Psoas muscle (tissue), 7 donors: ENCODE measurements at regions not wholly inside any gene's neighbourhood (a gene's known extent, or its start where the extent isn't known, plus 50 kb on each side); places are given as distances from the start of the nearest gene placed in this dataset.

Experiments used
- ATAC-seq, 4 donors: fragments of 200-7000 bp; cut with Tn5 transposase; one replicate each; pipeline ENCODE4 v1.9.1; 2020; ENCODE audit warnings: moderate library complexity in 3 of 4, mild to moderate bottlenecking in 2 of 4
- DNase-seq, 2 donors: peaks; one replicate each; pipeline ENCODE4 v3.0.0-alpha.2; 2020
- H3K27ac ChIP-seq: fragments of 200-600 bp; one replicate; pipeline ENCODE4 v1.8.0; 2022
- H3K27me3 ChIP-seq, 3 donors: fragments of 200-600 bp in 1 of 3; one replicate each; pipeline versions ENCODE4 v1.6.1 to v1.8.0; 2013 to 2022; ENCODE audit warnings: low read length in 2 of 3, mild to moderate bottlenecking in 2 of 3, moderate library complexity in 1 of 3; ENCODE audit not compliant: insufficient read depth in 3 of 3
- H3K36me3 ChIP-seq, 2 donors: fragments of 200-600 bp in 1 of 2; one replicate each; pipeline versions ENCODE4 v1.6.1 to v1.8.0; 2013 to 2022; ENCODE audit warnings: low read depth in 1 of 2, mild to moderate bottlenecking in 1 of 2, moderate library complexity in 1 of 2; ENCODE audit not compliant: insufficient read depth in 1 of 2
- H3K4me1 ChIP-seq: fragments of 200-600 bp; one replicate; pipeline ENCODE4 v1.8.0; 2022
- H3K4me3 ChIP-seq: fragments of 200-600 bp; one replicate; pipeline ENCODE4 v1.8.0; 2022; ENCODE audit warnings: mild to moderate bottlenecking
- H3K9me3 ChIP-seq: fragments of 200-600 bp; one replicate; pipeline ENCODE4 v1.8.0; 2022
- WGBS, 3 donors: extraction: QIAGEN DNeasy Blood & Tissue Kit; methylation state at CpG; one replicate each; pipeline versions ENCODE4 v1.1.6 to v1.1.7; 2013; 5-methylcytosine and 5-hydroxymethylcytosine counted together
- intact Hi-C, 2 donors: fragments of 100-400 bp; cut with DNase I; formaldehyde crosslinking; loops; one replicate each; pipeline versions ENCODE4 v1.11.0 to v1.14.2; 2022
- TF ChIP-seq, protein P1 (sequence below): fragments of 200-600 bp; IDR thresholded peaks from one replicate; pipeline ENCODE4 v1.8.0; 2022; ENCODE audit warnings: antibody characterized with exemption
- donor health status: healthy with polysubstance abuse.
- donor health status: DM: no; HTN: no; CAD: no; lungs with moderate emphysema.
- donor health status: Bipolar disorder and iron deficiency.
- donor health status: healthy.
- donor health status: DM: yes; HTN: yes; CAD: no.
- donor health status: DM: no; HTN: no; CAD: no.
- donor health status: DM: yes; HTN: yes; CAD: no.

DNA sequence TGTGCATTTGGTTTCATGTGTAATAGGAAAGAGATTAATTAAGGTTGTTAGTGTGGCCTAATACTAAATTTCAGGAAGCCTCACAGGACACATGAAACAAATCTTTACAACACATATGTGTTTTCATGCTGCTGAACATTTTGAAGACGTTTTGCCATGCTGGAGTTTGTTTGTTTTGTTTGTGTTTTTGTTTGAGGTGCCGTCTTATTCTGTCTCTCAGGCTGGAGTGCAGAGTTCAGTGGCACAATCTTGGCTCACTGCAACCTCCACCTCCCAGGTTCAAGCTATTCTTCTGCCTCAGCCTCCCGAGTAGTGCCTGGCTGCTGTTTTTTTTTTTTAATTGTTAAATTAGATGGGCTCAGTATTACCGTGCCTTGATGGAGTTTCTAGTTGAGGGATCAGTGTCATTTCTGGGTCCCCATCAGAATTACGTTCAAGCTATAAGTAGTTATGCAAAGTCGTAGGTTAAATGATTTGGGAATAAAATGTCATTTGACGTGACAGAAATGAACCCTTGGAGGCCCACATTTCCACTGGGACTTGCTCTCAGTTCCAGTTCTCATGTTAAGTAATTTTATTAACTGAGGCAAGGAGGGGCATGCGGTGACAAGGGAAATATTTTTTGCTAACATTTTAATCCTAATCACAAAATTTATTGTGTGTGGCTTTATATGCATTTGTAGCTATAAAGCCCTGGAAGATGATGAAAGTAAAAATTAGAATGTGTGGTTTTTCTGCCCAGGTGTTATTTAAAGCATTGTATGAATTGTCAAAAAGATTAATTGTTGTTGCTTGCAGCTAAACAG, 196.9 kb downstream of the TM9SF2 start:
- DNase-seq (no peak), ATAC-seq (no peak)
- no peak overlapping the region for H3K4me3 ChIP-seq
- no peaks in the 10 kb centered on the region for H3K9me3 ChIP-seq
- 56 to 59% (median 58%) methylated on average over 8 of the region's 8 CpGs for WGBS, 3 donors
- TF ChIP-seq, protein P1, sequence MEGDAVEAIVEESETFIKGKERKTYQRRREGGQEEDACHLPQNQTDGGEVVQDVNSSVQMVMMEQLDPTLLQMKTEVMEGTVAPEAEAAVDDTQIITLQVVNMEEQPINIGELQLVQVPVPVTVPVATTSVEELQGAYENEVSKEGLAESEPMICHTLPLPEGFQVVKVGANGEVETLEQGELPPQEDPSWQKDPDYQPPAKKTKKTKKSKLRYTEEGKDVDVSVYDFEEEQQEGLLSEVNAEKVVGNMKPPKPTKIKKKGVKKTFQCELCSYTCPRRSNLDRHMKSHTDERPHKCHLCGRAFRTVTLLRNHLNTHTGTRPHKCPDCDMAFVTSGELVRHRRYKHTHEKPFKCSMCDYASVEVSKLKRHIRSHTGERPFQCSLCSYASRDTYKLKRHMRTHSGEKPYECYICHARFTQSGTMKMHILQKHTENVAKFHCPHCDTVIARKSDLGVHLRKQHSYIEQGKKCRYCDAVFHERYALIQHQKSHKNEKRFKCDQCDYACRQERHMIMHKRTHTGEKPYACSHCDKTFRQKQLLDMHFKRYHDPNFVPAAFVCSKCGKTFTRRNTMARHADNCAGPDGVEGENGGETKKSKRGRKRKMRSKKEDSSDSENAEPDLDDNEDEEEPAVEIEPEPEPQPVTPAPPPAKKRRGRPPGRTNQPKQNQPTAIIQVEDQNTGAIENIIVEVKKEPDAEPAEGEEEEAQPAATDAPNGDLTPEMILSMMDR: no peak
- no peaks in the 10 kb centered on the region for H3K4me1 ChIP-seq
- H3K36me3 ChIP-seq: no peaks in the 10 kb centered on the region
- H3K27ac ChIP-seq: no peak overlapping the region
- H3K27me3 ChIP-seq: no peaks in the 10 kb centered on the region
- intact Hi-C loops: no loop called here

DNA sequence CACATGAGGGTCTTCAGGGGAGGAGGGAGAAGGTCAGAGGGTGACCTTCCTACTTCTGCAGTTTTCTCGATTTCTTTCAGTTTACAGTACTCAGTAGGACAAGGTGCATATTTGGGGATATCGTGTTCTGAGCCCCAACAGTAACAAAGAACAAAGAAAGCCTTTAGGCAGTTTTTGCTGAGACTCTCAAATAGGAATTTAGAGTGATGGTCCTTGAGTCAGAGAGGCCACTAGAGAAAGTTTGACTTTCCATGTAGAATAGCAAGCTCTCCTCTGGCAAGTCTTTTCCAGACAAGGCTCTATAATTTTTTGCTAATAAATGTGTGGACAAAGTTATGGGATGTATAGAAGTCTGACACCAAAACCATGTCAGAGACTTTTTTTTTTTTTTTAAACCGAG, 194.6 kb downstream of the TM9SF2 start:
- intact Hi-C loops: no loop called here
- Histone ChIP-seq H3K27ac (no peak overlapping the region), H3K36me3 (no peaks in the 10 kb centered on the region), H3K4me1 (no peaks in the 10 kb centered on the region), H3K9me3 (no peaks in the 10 kb centered on the region), H3K27me3 (no peaks in the 10 kb centered on the region), H3K4me3 (no peak overlapping the region)
- WGBS, 3 donors: 75 to 84% (median 82%) methylated on average over 3 of the region's 3 CpGs
- DNase-seq: no peak
- TF ChIP-seq, protein P1: no peak
- no peak for ATAC-seq

DNA sequence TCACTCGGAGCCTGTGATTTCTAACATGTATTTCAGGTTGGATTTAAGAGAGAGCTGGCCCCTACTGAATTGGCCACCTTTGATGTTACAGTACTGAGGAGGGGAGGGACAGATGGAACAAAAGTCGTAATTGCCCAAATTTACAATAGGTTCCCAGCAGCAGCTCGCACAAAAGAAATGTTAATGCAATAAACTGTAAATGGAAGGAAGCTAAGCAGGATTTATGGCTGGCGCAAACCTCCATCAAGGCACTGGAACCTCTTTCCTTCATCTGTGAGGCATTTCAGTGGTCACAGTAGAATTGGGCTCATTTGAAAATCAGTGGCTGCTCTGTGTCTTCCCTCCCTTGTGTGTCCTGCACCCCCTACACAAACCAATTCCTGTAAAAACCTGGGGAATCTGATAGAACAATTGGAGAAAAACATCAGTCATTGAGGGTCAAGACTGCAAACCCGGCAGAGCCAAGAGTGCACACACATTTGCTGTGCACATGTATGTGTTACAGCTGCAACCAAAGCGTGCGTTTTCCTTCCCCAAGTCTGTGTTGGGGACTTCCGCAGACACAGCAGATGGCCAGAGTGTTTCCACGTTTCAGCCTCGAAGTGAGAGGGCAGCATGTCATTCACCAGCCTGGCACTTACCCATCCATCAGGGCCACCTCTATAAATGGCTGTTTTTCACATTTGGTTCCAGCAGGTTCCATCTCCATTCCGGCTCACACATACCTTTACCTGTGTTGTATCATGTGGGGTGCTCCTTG, 192.8 kb downstream of the TM9SF2 start:
- WGBS, 3 donors: 58 to 63% (median 62%) methylated on average over 11 of the region's 11 CpGs

DNA sequence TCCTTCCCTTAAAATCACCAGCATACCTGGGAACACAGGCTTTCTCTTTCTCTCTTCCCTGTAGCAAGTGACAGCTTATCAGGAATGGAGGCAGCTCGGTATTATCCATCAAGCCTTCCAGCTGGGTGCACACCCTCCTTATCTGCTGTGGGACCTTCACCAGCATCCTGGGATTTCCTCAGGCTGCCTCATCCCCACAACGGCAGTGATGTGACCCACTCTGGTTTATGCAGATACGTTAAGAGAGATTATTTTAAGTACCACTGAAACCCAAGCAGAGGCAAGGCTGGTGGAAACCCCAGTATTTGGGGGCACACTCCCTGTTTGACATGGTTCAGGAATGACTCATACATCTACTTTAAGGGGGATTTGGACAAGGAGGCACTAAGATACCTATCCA, 192.1 kb downstream of the TM9SF2 start:
- Histone ChIP-seq H3K9me3 (no peaks in the 10 kb centered on the region), H3K4me1 (no peaks in the 10 kb centered on the region), H3K27me3 (no peaks in the 10 kb centered on the region), H3K4me3 (no peak overlapping the region), H3K27ac (no peak overlapping the region), H3K36me3 (peaks cover 0 to 2% of the 10 kb centered on the region in 2 donors)
- no peak for ATAC-seq
- no peak for DNase-seq
- TF ChIP-seq, protein P1: no peak
- intact Hi-C loops: no loop called here
- 36 to 54% (median 45%) methylated on average over 3 of the region's 3 CpGs for WGBS, 3 donors

More for the DNA sequence above, 192.8 kb downstream of the TM9SF2 start:
- Histone ChIP-seq H3K36me3 (peaks cover 0 to under 1% of the 10 kb centered on the region in 2 donors), H3K4me1 (no peaks in the 10 kb centered on the region), H3K27ac (no peak overlapping the region), H3K4me3 (no peak overlapping the region), H3K27me3 (no peaks in the 10 kb centered on the region), H3K9me3 (no peaks in the 10 kb centered on the region)
- DNase-seq: no peak
- TF ChIP-seq, protein P1: no peak
- ATAC-seq: no peak
- intact Hi-C loops: no loop called here
